Stimulated activated CD4-positive, alpha-beta T cell treated with anti-CD3 and anti-CD28 coated beads, TNF-alpha, amount 100 ng/mL, for 1 hour (primary cell): ENCODE measurements at regions not wholly inside any gene's neighbourhood (a gene's known extent, or its start where the extent isn't known, plus 50 kb on each side); places are given as distances from the start of the nearest gene placed in this dataset.

Experiments
- DNase-seq, 3 donors: peaks; one replicate each; pipeline ENCODE4 v3.0.0-alpha.2; 2020; ENCODE audit warnings: low read depth in 3 of 3, low spot score in 1 of 3

DNA sequence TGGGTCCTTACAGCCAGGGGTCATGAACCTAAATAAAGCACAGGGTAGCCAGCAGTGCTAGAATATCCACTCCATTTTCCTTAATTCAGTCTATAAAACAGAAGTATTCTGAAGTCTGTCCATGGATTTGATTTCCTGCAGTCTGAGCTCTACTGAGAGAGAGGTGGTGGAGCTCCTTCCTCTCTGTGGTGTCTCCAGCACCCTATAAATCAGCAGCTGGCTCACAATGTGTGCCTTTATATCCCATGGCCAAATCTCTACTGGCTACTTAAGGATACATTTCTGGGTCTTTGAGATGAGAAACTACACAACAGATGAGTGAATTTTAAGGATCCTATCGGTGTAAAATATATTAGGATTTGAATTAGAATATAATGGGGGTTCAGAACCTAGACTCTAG lies 339.9 kb upstream of the RBMS3 start:
- DNase-seq = no peak

DNA sequence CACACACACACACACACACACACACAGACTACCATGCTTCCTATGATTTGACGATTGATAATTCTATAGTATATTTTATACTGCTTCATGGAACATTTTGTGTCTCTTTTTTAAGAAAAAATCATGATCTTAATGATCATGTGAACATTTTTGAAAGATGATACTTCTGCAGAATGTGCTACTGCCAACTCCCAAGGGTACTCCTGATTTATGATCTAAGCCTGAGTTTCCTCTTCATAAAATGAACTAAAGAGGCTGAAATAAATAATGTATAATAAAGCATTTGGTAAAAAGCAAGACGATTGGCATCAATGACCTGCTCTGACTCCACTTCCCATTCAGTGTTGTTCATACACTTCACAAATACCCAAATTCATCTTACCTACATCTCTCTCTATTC lies 333.8 kb upstream of the RBMS3 start:
- no peak for DNase-seq

GRCh38 chr3:28947751-28948150 lies 333.1 kb upstream of the RBMS3 start:
- no peak for DNase-seq

DNA sequence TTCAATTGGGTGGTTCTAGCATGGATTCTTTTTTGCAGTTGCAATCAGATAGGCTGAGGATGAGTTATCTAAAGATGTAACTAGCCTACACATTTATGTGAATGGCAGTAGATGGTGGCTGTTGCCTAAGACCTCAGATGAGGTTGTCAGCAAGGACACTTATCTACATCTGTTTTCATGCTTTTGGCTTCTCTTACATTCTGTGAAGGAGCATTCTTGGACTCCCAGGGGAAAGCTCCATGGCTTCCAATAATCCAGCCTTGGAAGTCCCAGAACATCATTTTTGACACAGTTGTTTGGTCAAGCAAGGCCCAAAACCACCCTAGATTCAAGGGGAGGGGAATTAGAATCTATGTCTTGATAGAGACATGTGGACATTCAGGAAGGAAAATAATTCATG lies 332.2 kb upstream of the RBMS3 start:
- DNase-seq = no peak

GRCh38 chr3:28949580-28949979 lies 331.3 kb upstream of the RBMS3 start:
- DNase-seq = no peak

GRCh38 chr3:28950614-28951013 lies 330.3 kb upstream of the RBMS3 start:
- DNase-seq = no peak

- DNase-seq = no peak
These were observed 328.9 kb upstream of the RBMS3 start for GRCh38 chr3:28951772-28952556.

DNA sequence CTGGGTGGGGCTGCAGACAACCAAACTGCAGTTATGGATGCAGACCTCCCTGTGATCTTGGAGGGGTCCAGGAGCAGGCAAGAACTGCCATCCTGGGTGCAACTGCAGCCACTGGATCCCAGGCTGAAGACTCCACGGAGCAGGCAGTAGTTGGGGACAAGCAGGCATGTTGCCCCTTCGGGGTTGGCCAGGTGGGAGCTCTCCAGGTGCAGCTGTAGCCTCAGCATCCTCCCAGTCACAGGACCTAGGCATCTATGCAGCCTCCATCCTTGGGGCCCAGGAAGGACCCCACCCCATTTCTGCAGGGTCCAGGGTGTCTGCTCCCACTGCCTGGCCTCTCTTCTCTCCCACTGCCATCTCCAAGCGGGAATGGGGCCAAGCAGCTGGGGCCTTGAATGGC lies 322.2 kb upstream of the RBMS3 start:
- DNase-seq = no peak

DNA sequence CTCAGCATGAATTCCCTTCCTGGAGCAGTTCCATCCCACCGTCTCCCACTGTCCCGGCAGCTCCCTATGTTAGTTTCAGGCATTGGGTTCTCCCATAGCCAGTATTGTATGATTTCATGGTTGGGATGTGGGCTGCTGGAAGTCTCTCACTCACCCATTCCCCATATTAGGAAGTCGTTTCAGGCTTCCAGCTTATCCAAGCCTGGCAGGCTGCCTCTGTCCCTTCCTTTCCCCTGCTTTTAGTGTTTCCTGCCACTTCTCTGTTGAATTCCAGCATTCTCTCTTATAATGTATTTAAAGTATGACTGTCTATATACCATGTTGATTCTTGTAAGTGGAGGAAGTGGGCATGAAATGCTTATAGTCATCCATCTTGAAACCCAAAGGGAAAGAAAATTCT lies 309.7 kb upstream of the RBMS3 start:
- DNase-seq = no peak

- no peak for DNase-seq
These were observed 307.9 kb upstream of the RBMS3 start for GRCh38 chr3:28972921-28973320.

DNA sequence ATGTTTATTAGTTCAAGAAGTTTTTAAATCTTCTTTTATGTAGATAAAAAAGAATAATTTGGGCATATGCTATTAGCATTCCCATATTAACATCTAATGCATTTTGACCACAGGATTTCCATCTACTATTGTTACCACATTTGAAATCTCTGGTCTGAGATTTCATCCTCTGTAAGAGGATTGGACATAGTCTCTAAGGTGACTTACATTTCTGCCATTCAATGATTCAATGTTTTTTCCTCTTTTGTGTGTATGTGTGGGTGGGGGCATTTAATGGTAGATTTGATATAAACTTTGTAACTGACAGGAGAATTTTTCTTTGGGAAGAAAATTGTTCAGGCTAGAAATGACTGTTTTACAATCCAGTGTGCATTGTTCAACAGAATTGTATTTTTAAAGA lies 307.3 kb upstream of the RBMS3 start:
- no peak for DNase-seq

DNA sequence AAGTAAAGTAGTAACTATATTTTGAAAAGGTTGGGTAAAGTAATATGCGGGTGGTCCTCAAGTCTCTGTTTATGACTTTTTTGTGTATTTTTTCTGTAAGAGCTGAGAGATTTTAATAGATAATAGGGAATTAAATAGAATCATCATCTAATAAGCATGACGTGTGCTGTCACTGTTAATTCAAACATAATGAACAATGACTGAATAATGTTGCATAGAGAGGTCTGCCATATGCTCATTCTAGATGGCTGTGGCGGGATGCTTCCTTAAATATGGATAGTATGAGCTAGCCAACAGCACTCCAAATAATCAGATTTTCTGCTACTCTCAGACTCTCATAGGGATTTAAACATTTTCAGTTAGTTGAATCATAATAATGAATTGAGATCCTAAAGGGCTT lies 302.8 kb upstream of the RBMS3 start:
- no peak for DNase-seq

DNA sequence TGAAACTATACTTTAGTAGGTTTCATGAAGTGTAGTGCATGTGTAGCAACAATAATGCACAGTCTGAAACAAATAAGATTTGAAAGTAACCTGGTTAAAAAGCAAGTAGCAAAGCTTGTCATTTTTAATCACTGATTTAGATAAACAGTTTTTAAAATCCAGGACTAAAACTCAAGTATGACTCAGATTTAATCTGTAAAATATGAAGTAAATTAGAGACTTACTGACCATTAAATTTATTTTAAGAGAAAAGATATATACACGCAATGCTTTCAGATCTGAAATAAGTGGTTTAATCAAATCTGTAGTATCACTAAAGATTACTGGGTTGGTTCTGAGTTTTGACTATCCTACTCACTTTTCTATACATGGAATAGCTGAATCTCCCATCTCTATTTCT lies 300.7 kb upstream of the RBMS3 start:
- no peak for DNase-seq

- no peak for DNase-seq
These were observed 300.2 kb upstream of the RBMS3 start for GRCh38 chr3:28980631-28981030.

GRCh38 chr3:28982906-28983305 lies 298.0 kb upstream of the RBMS3 start:
- no peak for DNase-seq

DNA sequence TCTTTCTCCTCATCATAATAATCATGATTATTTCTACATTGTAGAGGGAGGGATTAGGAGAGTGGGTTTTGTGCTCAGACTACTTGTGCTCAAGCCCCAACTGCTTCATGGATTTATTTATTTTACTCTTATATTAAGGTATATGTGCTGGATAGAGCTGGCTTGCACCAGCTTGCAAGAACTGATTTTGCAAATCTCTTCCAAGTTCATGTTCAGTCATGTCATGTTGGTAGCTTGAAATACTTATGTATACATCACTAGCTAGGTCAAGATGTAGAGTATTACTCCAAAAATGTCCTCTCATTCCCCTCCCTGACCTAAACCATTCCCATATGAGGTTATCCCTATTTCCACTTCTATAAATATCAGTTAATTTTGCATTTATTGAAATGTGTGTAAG lies 293.9 kb upstream of the RBMS3 start:
- no peak for DNase-seq

DNA sequence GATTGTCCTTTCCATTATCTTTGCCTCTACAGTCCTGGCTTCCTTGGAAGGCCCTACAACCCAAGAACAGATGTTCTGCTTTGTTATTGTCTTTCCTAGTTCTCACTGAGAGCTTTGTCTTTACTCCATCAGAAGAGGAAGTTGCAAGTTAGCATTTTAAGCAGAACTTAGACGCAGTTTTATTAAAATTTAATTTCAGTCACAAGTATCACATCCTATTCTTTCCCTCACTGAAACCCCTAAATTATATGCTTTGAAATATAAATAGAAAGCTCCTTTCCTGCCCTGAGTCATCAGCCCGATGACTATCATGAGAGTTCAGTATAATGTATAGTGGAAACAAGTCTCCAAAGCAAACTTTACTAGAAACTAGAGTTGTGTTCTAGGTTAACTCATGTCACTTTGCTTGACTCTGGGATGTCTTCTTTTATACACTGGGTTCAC lies 291.2 kb upstream of the RBMS3 start:
- DNase-seq = no peak

DNA sequence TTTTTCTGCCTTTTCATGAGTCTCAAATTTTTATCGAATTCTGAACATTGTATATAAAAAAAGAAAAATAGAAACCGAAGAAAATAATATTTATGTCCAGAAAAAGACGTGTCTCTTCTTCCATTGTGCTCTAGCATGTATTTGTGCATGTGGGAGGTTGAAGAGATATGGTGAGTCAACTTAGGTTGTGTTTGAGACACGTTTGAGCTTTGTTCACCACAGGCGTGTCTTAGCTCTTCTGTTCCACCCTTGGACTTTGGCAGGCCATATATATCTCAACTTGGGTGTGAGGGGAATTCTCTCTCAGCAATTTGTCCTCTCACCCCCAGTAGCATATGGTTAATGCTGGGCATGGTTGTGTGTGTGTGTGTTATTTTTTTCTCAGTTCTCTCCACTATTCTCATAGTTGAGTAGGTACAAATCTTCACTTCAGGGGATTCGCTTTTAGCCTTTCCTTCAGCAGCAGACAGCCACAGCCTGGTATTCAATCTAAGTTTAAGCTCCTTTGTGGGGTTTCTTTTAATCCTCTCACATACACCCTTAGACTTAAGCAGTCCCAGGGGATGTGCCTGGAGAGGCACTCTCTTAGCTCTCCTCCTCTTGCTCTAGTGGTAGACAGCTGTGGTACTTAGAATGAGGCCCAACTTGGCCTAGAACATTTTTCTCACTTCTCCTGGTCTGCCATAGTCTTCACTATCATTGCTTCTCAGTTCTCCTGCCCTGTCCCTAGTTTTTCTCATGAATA lies 286.5 kb upstream of the RBMS3 start:
- no peak for DNase-seq

GRCh38 chr3:29004885-29005599 lies 275.8 kb upstream of the RBMS3 start:
- no peak for DNase-seq

DNA sequence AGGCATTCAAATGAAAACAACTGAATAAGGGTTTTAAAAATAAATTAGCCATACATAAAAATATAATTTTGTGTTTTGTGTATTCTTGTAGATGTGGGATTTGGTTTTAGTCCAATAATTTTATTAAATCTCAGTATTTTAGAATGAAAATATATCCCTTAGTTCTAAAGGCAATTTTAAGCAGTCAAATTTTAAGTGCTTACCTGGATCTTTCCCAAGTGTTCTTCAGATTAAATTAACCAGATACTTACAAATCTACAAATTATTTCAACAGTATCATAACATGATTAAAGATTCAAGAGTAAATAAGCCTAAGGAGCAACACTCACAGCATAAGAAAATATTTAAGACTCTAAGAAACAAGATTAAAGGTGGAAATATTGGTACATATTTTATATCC lies 275.0 kb upstream of the RBMS3 start:
- no peak for DNase-seq

- no peak for DNase-seq
These were observed 269.4 kb upstream of the RBMS3 start for GRCh38 chr3:29011441-29011840.

DNA sequence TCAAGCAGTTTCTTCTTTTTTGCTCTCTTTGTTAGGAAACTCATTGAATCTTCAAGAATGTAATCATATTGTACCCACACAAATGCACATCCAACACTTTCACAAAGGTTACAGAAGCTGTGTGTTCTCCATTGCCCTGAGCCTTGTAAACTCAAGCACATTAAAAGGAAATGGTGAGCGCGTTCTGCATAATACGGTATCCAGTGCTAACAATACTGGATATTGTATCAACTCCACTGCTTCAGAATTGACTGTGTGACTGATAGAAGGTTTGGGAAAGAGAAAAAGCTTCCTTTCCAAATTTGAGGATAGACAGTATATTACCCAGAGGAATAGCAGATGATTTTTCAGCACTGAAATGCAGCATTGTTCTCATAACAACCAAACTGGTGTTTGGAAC lies 268.9 kb upstream of the RBMS3 start:
- no peak for DNase-seq
